ENCODE measurements at regions not wholly inside any gene's neighbourhood (a gene's known extent, or its start where the extent isn't known, plus 50 kb on each side); places are given as distances from the start of the nearest gene placed in this dataset.

DNA sequence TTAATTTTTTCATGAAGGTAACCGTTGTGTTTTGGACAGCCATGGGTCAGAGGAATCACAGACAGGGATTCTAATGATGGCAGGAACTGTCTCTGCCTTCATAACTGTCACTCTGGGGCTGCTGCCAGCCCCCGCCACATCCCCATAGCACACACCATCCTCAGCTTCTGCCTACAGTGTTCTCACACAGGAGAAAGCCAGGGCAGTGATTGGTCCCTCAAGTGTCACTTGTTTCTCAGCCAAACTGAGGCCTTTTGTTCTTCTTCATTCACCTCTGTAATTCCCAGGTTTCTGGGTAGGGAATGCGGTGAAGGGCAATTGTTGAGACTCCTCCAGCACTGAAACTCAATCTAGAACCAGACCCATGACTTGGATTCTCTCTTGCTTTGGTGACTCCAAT lies 65.4 kb upstream of the C3orf80 start:
- H3K27ac ChIP-seq (ENCODE audit: low read depth, low read length) = no peak overlapping the region
- H3K23me2 ChIP-seq (ENCODE audit: low read depth, low read length) = no peaks in the 10 kb centered on the region
- H3K4me1 ChIP-seq (replicated peaks in 1 of 4; ENCODE audit: control insufficient read depth in 3 of 4, insufficient read depth in 4 of 4, low read length in 3 of 4) = peaks cover 0 to 12% (median 4%) of the 10 kb centered on the region in 4 experiments; a peak in 6 of 7 replicates
- H2BK120ac ChIP-seq (replicated peaks; ENCODE audit: low read depth, low read length) = no peak overlapping the region
- no peak overlapping the region for H2BK5ac ChIP-seq (ENCODE audit: low read depth, low read length)
- H3K79me1 ChIP-seq (ENCODE audit: low read depth, low read length) = no peaks in the 10 kb centered on the region
- FAIRE-seq (no peak), DNase-seq (ENCODE audit: low read depth in 1 of 2, low spot score in 2 of 2) (no peak)
- CTCF ChIA-PET (ENCODE audit: partially characterized antibody) = interaction anchor here (1.2 to 2.5 kb wide), 2 partner anchors 28 to 127 kb away, joined by 5 to 7 read pairs; no protein-coding TSS in a partner anchor
- no peak overlapping the region for H3K4me3 ChIP-seq (ENCODE audit: extremely low read depth in 1 of 4, insufficient read depth in 2 of 4, low read depth in 3 of 4, low read length in 4 of 4)
- no peak overlapping the region for H2BK15ac ChIP-seq (ENCODE audit: low read length)
- no peak overlapping the region for H3K18ac ChIP-seq (ENCODE audit: extremely low read depth, low read length)
- no peaks in the 10 kb centered on the region for H3K36me3 ChIP-seq (ENCODE audit: control insufficient read depth in 2 of 4, insufficient read depth in 4 of 4, low read length in 3 of 4)
- H2AK5ac ChIP-seq (ENCODE audit: low read depth, low read length) = no peak overlapping the region
- H2BK20ac ChIP-seq (ENCODE audit: low read length) = no peak overlapping the region
- H4K8ac ChIP-seq (ENCODE audit: extremely low read depth, insufficient read depth, low read length) = no peak overlapping the region
- no peak overlapping the region for H3K14ac ChIP-seq (ENCODE audit: insufficient read length)
- no peaks in the 10 kb centered on the region for H3K27me3 ChIP-seq (replicated peaks in 1 of 4; ENCODE audit: control insufficient read depth in 3 of 4, extremely low read depth in 1 of 4, insufficient read depth in 3 of 4, low read length in 3 of 4)
- H3K9ac ChIP-seq (replicated peaks in 1 of 4; ENCODE audit: extremely low read depth in 1 of 4, low read depth in 3 of 4, low read length in 3 of 4) = no peak overlapping the region
- H3K23ac ChIP-seq (ENCODE audit: insufficient read length) = no peak overlapping the region
- H2BK12ac ChIP-seq (ENCODE audit: low read depth, low read length) = no peak overlapping the region
- no peak overlapping the region for H3K56ac ChIP-seq (replicated peaks; ENCODE audit: insufficient read length, low read depth, low read length)
- H2AFZ ChIP-seq (ENCODE audit: low read length) = no peak overlapping the region
- 85% methylated on average over 3 of the region's 3 CpGs; no CpG with 5 or more reads in 1 of the 2 experiments for WGBS, 2 experiments (ENCODE audit: extremely low coverage in 1 of 2, insufficient coverage in 1 of 2, insufficient read length in 1 of 2, insufficient replicate concordance in 2 of 2, low coverage in 1 of 2, low lambda C conversion rate in 2 of 2, missing lambda C conversion rate in 1 of 2)
- H4K20me1 ChIP-seq (replicated peaks in 1 of 2; ENCODE audit: control insufficient read depth in 1 of 2, insufficient read depth in 2 of 2, low read length in 2 of 2) = no peaks in the 10 kb centered on the region
- no peaks in the 10 kb centered on the region for H3K9me3 ChIP-seq (ENCODE audit: insufficient read depth in 2 of 2, low read depth in 1 of 2, low read length in 1 of 2)
- H4K91ac ChIP-seq (replicated peaks; ENCODE audit: insufficient read length, low read length) = no peak overlapping the region
- POLR2A ChIA-PET (ENCODE audit: partially characterized antibody) = no interaction called here
- H4K5ac ChIP-seq (ENCODE audit: insufficient read length, low read depth, low read length) = no peak overlapping the region
- no peak overlapping the region for H3K4me2 ChIP-seq (ENCODE audit: insufficient read depth in 1 of 2, low read depth in 2 of 2, low read length in 2 of 2)
- no peaks in the 10 kb centered on the region for H3K79me2 ChIP-seq (ENCODE audit: control insufficient read depth in 1 of 2, insufficient read depth in 2 of 2, low read length in 2 of 2)
- H3K4ac ChIP-seq (replicated peaks; ENCODE audit: insufficient read length, low read depth, low read length) = no peak overlapping the region
- TF ChIP-seq, protein P1, sequence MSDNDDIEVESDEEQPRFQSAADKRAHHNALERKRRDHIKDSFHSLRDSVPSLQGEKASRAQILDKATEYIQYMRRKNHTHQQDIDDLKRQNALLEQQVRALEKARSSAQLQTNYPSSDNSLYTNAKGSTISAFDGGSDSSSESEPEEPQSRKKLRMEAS (IDR thresholded peaks at IDR 0.05) = no peak
- no peak for TF ChIP-seq EZH2 (IDR thresholded peaks at IDR 0.05; ENCODE audit: low read depth, low read length, severe bottlenecking)
- no peak for TF ChIP-seq GTF2F1 (IDR thresholded peaks at IDR 0.05; ENCODE audit: borderline replicate concordance, low read depth, low read length)
- TF ChIP-seq, protein P2, sequence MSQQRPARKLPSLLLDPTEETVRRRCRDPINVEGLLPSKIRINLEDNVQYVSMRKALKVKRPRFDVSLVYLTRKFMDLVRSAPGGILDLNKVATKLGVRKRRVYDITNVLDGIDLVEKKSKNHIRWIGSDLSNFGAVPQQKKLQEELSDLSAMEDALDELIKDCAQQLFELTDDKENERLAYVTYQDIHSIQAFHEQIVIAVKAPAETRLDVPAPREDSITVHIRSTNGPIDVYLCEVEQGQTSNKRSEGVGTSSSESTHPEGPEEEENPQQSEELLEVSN (IDR thresholded peaks at IDR 0.05) = no peak
- TF ChIP-seq CHD1 (IDR thresholded peaks at IDR 0.05; ENCODE audit: low read depth, low read length) = no peak
- TF ChIP-seq JUN (IDR thresholded peaks at IDR 0.05; ENCODE audit: low read depth, low read length) = no peak
- no peak for TF ChIP-seq ASH2L (IDR thresholded peaks at IDR 0.05; ENCODE audit: low read length)
- TF ChIP-seq RBBP5 (IDR thresholded peaks at IDR 0.05; ENCODE audit: borderline replicate concordance, low read depth, low read length) = no peak
- TF ChIP-seq SIRT6 (IDR thresholded peaks at IDR 0.05; ENCODE audit: low read length) = no peak
- TF ChIP-seq POLR2AphosphoS5 (IDR thresholded peaks at IDR 0.05; ENCODE audit: low read depth, low read length) = no peak
- no peak for TF ChIP-seq KDM1A (IDR thresholded peaks at IDR 0.05; ENCODE audit: borderline replicate concordance, low read length)
- TF ChIP-seq RFX5 (IDR thresholded peaks at IDR 0.05; ENCODE audit: borderline replicate concordance, low read depth, low read length) = no peak
- TF ChIP-seq SIN3A (conservative IDR thresholded peaks at IDR 0.05 in 1 of 2, IDR thresholded peaks at IDR 0.05 in 1 of 2; ENCODE audit: low read depth in 1 of 2, low read length in 2 of 2) = no peak
- TF ChIP-seq TBP (IDR thresholded peaks at IDR 0.05; ENCODE audit: low read depth, low read length) = no peak

Data from H1 (cell line).